ENCODE measurements at regions not wholly inside any gene's neighbourhood (a gene's known extent, or its start where the extent isn't known, plus 50 kb on each side); places are given as distances from the start of the nearest gene placed in this dataset.

DNA sequence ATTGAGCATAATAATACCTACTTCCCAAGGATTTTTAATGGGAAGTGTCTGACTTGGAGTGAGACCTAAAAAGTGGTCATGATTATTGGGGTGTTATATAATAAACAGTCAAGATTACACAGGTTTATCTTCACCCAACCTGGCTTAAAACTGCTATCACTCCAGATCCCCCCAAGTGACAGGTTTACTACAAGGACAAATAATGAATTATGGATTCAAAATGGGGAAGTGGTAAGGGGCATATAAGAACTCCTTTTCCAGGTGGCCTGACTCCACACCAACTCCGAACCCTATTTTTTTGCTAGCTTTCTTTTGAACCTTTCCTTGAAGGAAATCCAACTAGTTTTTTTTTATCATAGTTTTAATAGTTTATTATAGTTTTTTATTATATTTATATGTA lies 663.0 kb upstream of the FANCL start (continued):
- TF ChIP-seq NRF1 (IDR thresholded peaks at IDR 0.05; ENCODE audit: low read depth, low read length): no peak
